ENCODE measurements at regions not wholly inside any gene's neighbourhood (a gene's known extent, or its start where the extent isn't known, plus 50 kb on each side); places are given as distances from the start of the nearest gene placed in this dataset.
"Not testable (repeated sequence)": the region's sequence is repeated elsewhere in the genome, so short reads cannot be mapped to it uniquely, and the experiment has no call there.

DNA sequence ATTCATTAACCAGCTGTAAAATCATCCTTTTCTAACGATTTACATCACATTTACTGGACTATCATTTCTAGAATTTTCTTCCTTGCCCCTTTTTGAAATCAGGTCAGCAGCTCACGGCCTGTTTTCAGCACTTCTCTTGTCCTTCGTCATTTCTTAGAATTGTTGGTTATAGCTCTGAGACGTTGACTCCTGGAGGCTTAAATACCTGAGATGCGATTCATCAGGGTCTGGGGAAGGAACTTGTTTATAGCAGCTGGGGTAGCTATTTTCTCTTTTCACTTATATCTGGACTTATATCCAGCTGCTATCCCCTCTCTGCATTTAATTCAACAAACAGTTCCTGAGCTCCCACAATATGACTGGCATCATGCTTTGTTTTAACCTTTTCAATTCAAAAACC, 338.7 kb upstream of the TNRC6C start:
- H3K9me3 ChIP-seq (ENCODE audit: control insufficient read depth in 1 of 2, insufficient read depth in 1 of 2, low read length in 2 of 2): no peaks in the 10 kb centered on the region
- CTCF ChIA-PET: no interaction called here
- H3K36me3 ChIP-seq (ENCODE audit: insufficient read depth, low read length): no peaks in the 10 kb centered on the region
- no peaks in the 10 kb centered on the region for H3K9me3 Mint-ChIP-seq
- no peak overlapping the region for H3K27ac ChIP-seq (ENCODE audit: low read depth in 1 of 2, low read length in 2 of 2)
- TF ChIP-seq, protein P1, sequence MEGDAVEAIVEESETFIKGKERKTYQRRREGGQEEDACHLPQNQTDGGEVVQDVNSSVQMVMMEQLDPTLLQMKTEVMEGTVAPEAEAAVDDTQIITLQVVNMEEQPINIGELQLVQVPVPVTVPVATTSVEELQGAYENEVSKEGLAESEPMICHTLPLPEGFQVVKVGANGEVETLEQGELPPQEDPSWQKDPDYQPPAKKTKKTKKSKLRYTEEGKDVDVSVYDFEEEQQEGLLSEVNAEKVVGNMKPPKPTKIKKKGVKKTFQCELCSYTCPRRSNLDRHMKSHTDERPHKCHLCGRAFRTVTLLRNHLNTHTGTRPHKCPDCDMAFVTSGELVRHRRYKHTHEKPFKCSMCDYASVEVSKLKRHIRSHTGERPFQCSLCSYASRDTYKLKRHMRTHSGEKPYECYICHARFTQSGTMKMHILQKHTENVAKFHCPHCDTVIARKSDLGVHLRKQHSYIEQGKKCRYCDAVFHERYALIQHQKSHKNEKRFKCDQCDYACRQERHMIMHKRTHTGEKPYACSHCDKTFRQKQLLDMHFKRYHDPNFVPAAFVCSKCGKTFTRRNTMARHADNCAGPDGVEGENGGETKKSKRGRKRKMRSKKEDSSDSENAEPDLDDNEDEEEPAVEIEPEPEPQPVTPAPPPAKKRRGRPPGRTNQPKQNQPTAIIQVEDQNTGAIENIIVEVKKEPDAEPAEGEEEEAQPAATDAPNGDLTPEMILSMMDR (IDR thresholded peaks at IDR 0.05): no peak
- no peak for ATAC-seq (ENCODE audit: poor library complexity)
- no peak for DNase-seq
- no peaks in the 10 kb centered on the region for H3K27me3 Mint-ChIP-seq
- POLR2A ChIA-PET: interaction anchor here (1.7 to 2.2 kb wide), 2 partner anchors 9 to 338 kb away, joined by 5 to 7 read pairs; partner anchors contain the start of gene TNRC6C
- no peak overlapping the region for H3K4me3 Mint-ChIP-seq
- H3K36me3 Mint-ChIP-seq (ENCODE audit: low read depth): no peaks in the 10 kb centered on the region
- intact Hi-C loops (cut with DNase I, micrococcal nuclease): no loop called here
- no peak overlapping the region for H3K4me3 ChIP-seq (ENCODE audit: low read length)
- peaks cover 7% of the 10 kb centered on the region for H3K4me1 ChIP-seq (ENCODE audit: insufficient read depth, low read length)
- H3K27ac Mint-ChIP-seq: no peak overlapping the region
- H3K4me1 Mint-ChIP-seq (ENCODE audit: low read depth): peaks cover 11% of the 10 kb centered on the region
- no peaks in the 10 kb centered on the region for H3K27me3 ChIP-seq (ENCODE audit: control insufficient read depth in 1 of 2, insufficient read depth in 2 of 2, low read length in 2 of 2)

DNA sequence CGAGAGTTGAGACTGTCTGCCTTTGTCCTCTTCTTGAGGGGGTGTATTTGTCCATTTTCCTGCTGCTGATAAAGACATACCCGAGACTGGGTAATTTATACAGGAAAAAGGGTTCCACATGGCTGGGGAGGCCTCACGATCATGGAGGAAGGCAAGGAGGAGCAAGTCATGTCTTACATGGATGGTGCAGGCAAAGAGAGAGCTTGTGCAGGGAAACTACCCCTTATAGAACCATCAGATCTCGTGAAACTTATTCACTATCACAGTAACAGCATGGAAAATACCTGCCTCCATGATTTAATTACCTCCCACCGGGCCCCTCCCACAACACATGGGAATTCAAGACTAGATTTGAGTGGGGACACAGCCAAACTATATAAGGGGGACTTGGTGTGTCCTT, 338.2 kb upstream of the TNRC6C start:
- intact Hi-C loops (cut with DNase I, micrococcal nuclease): no loop called here

DNA sequence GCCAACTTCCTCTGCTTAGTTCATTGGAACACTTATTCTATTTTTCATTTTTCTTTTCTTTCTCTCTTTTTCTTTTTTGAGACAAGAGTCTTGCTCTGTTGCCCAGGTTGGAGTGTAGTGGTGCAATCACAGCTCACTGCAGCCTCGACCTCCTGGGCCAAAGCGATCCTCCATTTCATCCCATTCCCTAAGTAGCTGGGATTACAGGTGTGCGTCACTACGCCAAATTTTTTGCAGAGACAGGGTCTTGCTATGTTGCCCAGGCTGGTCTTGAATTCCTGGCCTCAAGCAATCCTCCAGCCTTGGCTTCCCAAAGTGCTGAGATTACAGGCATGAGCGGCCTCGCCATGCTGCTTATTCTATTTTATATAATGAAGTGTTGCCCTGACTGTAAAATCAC, 336.4 kb upstream of the TNRC6C start:
- H3K9me3 ChIP-seq (ENCODE audit: control insufficient read depth in 1 of 2, insufficient read depth in 1 of 2, low read length in 2 of 2); H3K4me3 ChIP-seq (ENCODE audit: low read length); H3K9me3 Mint-ChIP-seq; intact Hi-C loops (cut with DNase I, micrococcal nuclease); DNase-seq; POLR2A ChIA-PET; H3K4me1 ChIP-seq (ENCODE audit: insufficient read depth, low read length); H3K36me3 Mint-ChIP-seq (ENCODE audit: low read depth); H3K27me3 Mint-ChIP-seq; H3K27ac ChIP-seq (ENCODE audit: low read depth in 1 of 2, low read length in 2 of 2); H3K4me3 Mint-ChIP-seq; ATAC-seq (ENCODE audit: poor library complexity); CTCF ChIA-PET; H3K36me3 ChIP-seq (ENCODE audit: insufficient read depth, low read length); H3K27ac Mint-ChIP-seq; H3K4me1 Mint-ChIP-seq (ENCODE audit: low read depth); H3K27me3 ChIP-seq (ENCODE audit: control insufficient read depth in 1 of 2, insufficient read depth in 2 of 2, low read length in 2 of 2): not testable (repeated sequence)

More for the DNA sequence above, 338.2 kb upstream of the TNRC6C start:
- DNase-seq (no peak), ATAC-seq (ENCODE audit: poor library complexity) (no peak)
- Histone ChIP-seq H3K27ac (ENCODE audit: low read depth in 1 of 2, low read length in 2 of 2) (no peak overlapping the region), H3K4me3 (ENCODE audit: low read length) (no peak overlapping the region), H3K36me3 (ENCODE audit: insufficient read depth, low read length) (no peaks in the 10 kb centered on the region), H3K4me1 (ENCODE audit: insufficient read depth, low read length) (peaks cover 7% of the 10 kb centered on the region), H3K9me3 (ENCODE audit: control insufficient read depth in 1 of 2, insufficient read depth in 1 of 2, low read length in 2 of 2) (no peaks in the 10 kb centered on the region), H3K27me3 (ENCODE audit: control insufficient read depth in 1 of 2, insufficient read depth in 2 of 2, low read length in 2 of 2) (no peaks in the 10 kb centered on the region)
- H3K27me3 Mint-ChIP-seq: no peaks in the 10 kb centered on the region
- H3K9me3 Mint-ChIP-seq: no peaks in the 10 kb centered on the region
- CTCF ChIA-PET: no interaction called here
- TF ChIP-seq, protein P1 (IDR thresholded peaks at IDR 0.05): no peak
- H3K27ac Mint-ChIP-seq: no peak overlapping the region
- no peaks in the 10 kb centered on the region for H3K36me3 Mint-ChIP-seq (ENCODE audit: low read depth)
- H3K4me3 Mint-ChIP-seq: no peak overlapping the region
- POLR2A ChIA-PET: interaction anchor here (1.7 to 2.2 kb wide), 2 partner anchors 10 to 338 kb away, joined by 5 to 7 read pairs; partner anchors contain the start of gene TNRC6C
- peaks cover 11% of the 10 kb centered on the region for H3K4me1 Mint-ChIP-seq (ENCODE audit: low read depth)

DNA sequence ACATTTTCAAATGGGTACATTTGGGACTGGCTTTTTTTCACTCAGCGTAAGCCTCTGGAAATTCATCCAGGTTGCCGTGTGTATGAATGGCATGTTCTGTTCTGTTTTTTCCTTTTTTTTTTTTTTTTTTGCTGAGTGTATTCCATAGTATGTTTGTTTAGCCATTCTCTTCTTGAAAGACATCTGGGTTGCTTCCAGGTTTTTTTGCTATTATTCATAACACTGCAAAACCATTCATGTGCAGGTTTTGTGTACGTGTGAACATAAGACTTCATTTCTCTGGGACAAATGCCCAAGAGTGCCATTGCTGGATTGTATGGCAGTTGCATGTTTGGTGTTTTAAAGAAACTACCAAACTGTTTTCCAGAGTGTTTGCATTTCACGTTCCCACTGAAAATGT, 335.9 kb upstream of the TNRC6C start:
- H3K9me3 ChIP-seq (ENCODE audit: control insufficient read depth in 1 of 2, insufficient read depth in 1 of 2, low read length in 2 of 2): peaks cover 0 to 11% of the 10 kb centered on the region in 2 experiments
- no peak for ATAC-seq (ENCODE audit: poor library complexity)
- no peak for DNase-seq
- H3K27ac ChIP-seq (ENCODE audit: low read depth in 1 of 2, low read length in 2 of 2): no peak overlapping the region
- H3K36me3 ChIP-seq (ENCODE audit: insufficient read depth, low read length): no peaks in the 10 kb centered on the region
- intact Hi-C loops (cut with DNase I, micrococcal nuclease): no loop called here
- Mint-ChIP-seq H3K27ac (no peak overlapping the region), H3K27me3 (no peaks in the 10 kb centered on the region), H3K4me3 (no peak overlapping the region), H3K36me3 (ENCODE audit: low read depth) (no peaks in the 10 kb centered on the region), H3K4me1 (ENCODE audit: low read depth) (peaks cover 6% of the 10 kb centered on the region), H3K9me3 (peaks cover 7% of the 10 kb centered on the region)
- ChIA-PET CTCF (no interaction called here), POLR2A (no interaction called here)
- H3K27me3 ChIP-seq (ENCODE audit: control insufficient read depth in 1 of 2, insufficient read depth in 2 of 2, low read length in 2 of 2): peaks cover 0 to under 1% of the 10 kb centered on the region in 2 experiments
- H3K4me1 ChIP-seq (ENCODE audit: insufficient read depth, low read length): peaks cover 7% of the 10 kb centered on the region
- H3K4me3 ChIP-seq (ENCODE audit: low read length): no peak overlapping the region
- TF ChIP-seq, protein P1 (IDR thresholded peaks at IDR 0.05): no peak

DNA sequence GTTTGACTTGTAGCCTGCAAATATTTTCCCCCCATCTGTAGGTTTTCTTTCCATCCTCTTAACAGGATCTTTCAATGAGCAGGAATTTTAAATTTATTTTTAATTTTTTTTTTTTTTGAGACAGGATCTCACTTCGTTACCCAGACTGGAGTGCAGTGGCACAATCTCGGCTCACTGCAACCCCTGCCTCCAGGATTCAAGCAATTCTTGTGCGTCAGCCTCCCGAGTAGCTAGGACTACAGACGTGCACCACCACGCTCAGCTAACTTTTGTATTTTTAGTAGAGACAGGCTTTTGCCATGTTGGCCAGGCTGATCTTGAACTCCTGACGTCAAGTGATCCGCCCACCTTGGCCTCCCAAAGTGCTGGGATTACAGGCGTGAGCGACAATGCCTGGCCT, 335.2 kb upstream of the TNRC6C start:
- H3K4me3 Mint-ChIP-seq; ATAC-seq (ENCODE audit: poor library complexity); H3K36me3 Mint-ChIP-seq (ENCODE audit: low read depth); intact Hi-C loops (cut with DNase I, micrococcal nuclease); H3K27me3 Mint-ChIP-seq; H3K4me1 Mint-ChIP-seq (ENCODE audit: low read depth); H3K27ac Mint-ChIP-seq; H3K27me3 ChIP-seq (ENCODE audit: control insufficient read depth in 1 of 2, insufficient read depth in 2 of 2, low read length in 2 of 2); H3K4me1 ChIP-seq (ENCODE audit: insufficient read depth, low read length); DNase-seq; POLR2A ChIA-PET; H3K4me3 ChIP-seq (ENCODE audit: low read length); H3K27ac ChIP-seq (ENCODE audit: low read depth in 1 of 2, low read length in 2 of 2); H3K36me3 ChIP-seq (ENCODE audit: insufficient read depth, low read length); CTCF ChIA-PET: not testable (repeated sequence)
- peaks cover 0 to 11% of the 10 kb centered on the region in 2 experiments for H3K9me3 ChIP-seq (ENCODE audit: control insufficient read depth in 1 of 2, insufficient read depth in 1 of 2, low read length in 2 of 2)
- H3K9me3 Mint-ChIP-seq: peaks cover 10% of the 10 kb centered on the region
